CD14-positive monocyte (primary cell): ENCODE measurements at regions not wholly inside any gene's neighbourhood (a gene's known extent, or its start where the extent isn't known, plus 50 kb on each side); places are given as distances from the start of the nearest gene placed in this dataset.

Experiments used
- DNase-seq, 3 donors: peaks; one replicate each; pipeline ENCODE4 v3.0.0-alpha.2; 2011 to 2022
- H2AFZ ChIP-seq: 2 replicates; pipeline ENCODE4 v1.6.0; 2012; ENCODE audit warnings: mild to moderate bottlenecking, low read depth, low read length, inconsistent platforms; ENCODE audit not compliant: insufficient read depth, poor library complexity, severe bottlenecking
- H3K27ac ChIP-seq, 2 donors: 1 replicate in 1 of 2; 2 replicates in 1 of 2; pipeline ENCODE4 v1.5.1; 2012 to 2013; ENCODE audit warnings: low read length in 2 of 2, control low read depth in 1 of 2, inconsistent platforms in 1 of 2, low read depth in 1 of 2, mild to moderate bottlenecking in 1 of 2
- H3K27me3 ChIP-seq, 2 donors: one replicate each; pipeline versions ENCODE4 v1.6.0 to v1.6.1; 2011 to 2013; ENCODE audit warnings: low read length in 2 of 2; ENCODE audit not compliant: control insufficient read depth in 2 of 2, insufficient read depth in 2 of 2
- H3K36me3 ChIP-seq, 2 donors: replicated peaks in 1 of 2; 1 replicate in 1 of 2; 2 replicates in 1 of 2; pipeline versions ENCODE4 v1.5.1 to v1.6.1; 2012 to 2013; ENCODE audit warnings: low read length in 2 of 2, control low read depth in 1 of 2, inconsistent platforms in 1 of 2, mild to moderate bottlenecking in 1 of 2; ENCODE audit not compliant: insufficient read depth in 2 of 2, control insufficient read depth in 1 of 2
- H3K4me1 ChIP-seq, 2 donors: 1 replicate in 1 of 2; 2 replicates in 1 of 2; pipeline versions ENCODE4 v1.5.1 to v1.6.1; 2012 to 2013; ENCODE audit warnings: low read length in 2 of 2, control low read depth in 1 of 2, inconsistent platforms in 1 of 2, mild to moderate bottlenecking in 1 of 2, moderate library complexity in 1 of 2; ENCODE audit not compliant: insufficient read depth in 2 of 2, control insufficient read depth in 1 of 2
- H3K4me2 ChIP-seq: replicated peaks from 2 replicates; pipeline ENCODE3; 2012; ENCODE audit warnings: low read length, moderate library complexity, mild to moderate bottlenecking; ENCODE audit not compliant: poor library complexity, severe bottlenecking; ENCODE audit errors: extremely low read depth
- H3K4me3 ChIP-seq, 3 experiments: fragments of 200-600 bp in 1 of 3; sonication (generic) in 1 of 3; replicated peaks in 1 of 3; 1 replicate in 2 of 3; 2 replicates in 1 of 3; pipeline ENCODE4 v1.5.1; 2011 to 2013; ENCODE audit warnings: low read length in 3 of 3, mild to moderate bottlenecking in 3 of 3, control low read depth in 2 of 3, low read depth in 2 of 3, inconsistent platforms in 1 of 3, moderate library complexity in 1 of 3
- H3K79me2 ChIP-seq: 2 replicates; pipeline ENCODE4 v1.6.0; 2012; ENCODE audit warnings: mild to moderate bottlenecking, control low read depth, inconsistent platforms, low read length, moderate library complexity; ENCODE audit not compliant: insufficient read depth
- H3K9ac ChIP-seq: 2 replicates; pipeline ENCODE4 v1.6.0; 2017; ENCODE audit warnings: low read length, mild to moderate bottlenecking; ENCODE audit not compliant: insufficient read depth, poor library complexity, severe bottlenecking
- H3K9me3 ChIP-seq, 2 donors: replicated peaks in 1 of 2; 1 replicate in 1 of 2; 2 replicates in 1 of 2; pipeline versions ENCODE4 v1.5.1 to v1.6.1; 2012 to 2013; ENCODE audit warnings: low read length in 2 of 2, control low read depth in 1 of 2; ENCODE audit not compliant: control insufficient read depth in 1 of 2, insufficient read depth in 1 of 2
- H4K20me1 ChIP-seq: 2 replicates; pipeline ENCODE4 v1.6.0; 2012; ENCODE audit warnings: mild to moderate bottlenecking, low read length, control low read depth, moderate library complexity; ENCODE audit not compliant: insufficient read depth
- H3K27ac Mint-ChIP-seq, 7 donors: one replicate each; pipeline ENCODE4 v1.8.0; 2020; ENCODE audit warnings: mild to moderate bottlenecking in 7 of 7, mixed read lengths in 7 of 7, moderate library complexity in 6 of 7, inconsistent platforms in 2 of 7
- H3K27me3 Mint-ChIP-seq, 3 donors: one replicate each; pipeline ENCODE4 v1.8.0; 2021 to 2022; ENCODE audit warnings: low read depth in 3 of 3, mild to moderate bottlenecking in 3 of 3, mixed read lengths in 3 of 3, moderate library complexity in 3 of 3, inconsistent platforms in 1 of 3
- H3K36me3 Mint-ChIP-seq, 2 donors: one replicate each; pipeline ENCODE4 v1.8.0; 2020; ENCODE audit warnings: mixed read lengths in 2 of 2, inconsistent platforms in 1 of 2, mild to moderate bottlenecking in 1 of 2
- H3K4me1 Mint-ChIP-seq: one replicate; pipeline ENCODE4 v1.8.0; 2020; ENCODE audit warnings: mild to moderate bottlenecking, mixed read lengths
- H3K4me3 Mint-ChIP-seq, 2 donors: one replicate each; pipeline ENCODE4 v1.8.0; 2020; ENCODE audit warnings: mild to moderate bottlenecking in 2 of 2, mixed read lengths in 2 of 2, moderate library complexity in 1 of 2
- H3K9me3 Mint-ChIP-seq, 7 donors: one replicate each; pipeline ENCODE4 v1.8.0; 2020 to 2022; ENCODE audit warnings: mixed read lengths in 7 of 7, mild to moderate bottlenecking in 6 of 7, moderate library complexity in 6 of 7, inconsistent platforms in 2 of 7
- WGBS: methylation state at CpG from one replicate; pipeline ENCODE4 v1.1.5; 2013; ENCODE audit warnings: missing lambda C conversion rate; ENCODE audit not compliant: insufficient coverage; 5-methylcytosine and 5-hydroxymethylcytosine counted together
- intact Hi-C, 2 donors: fragments of 100-400 bp; cut with micrococcal nuclease; formaldehyde crosslinking; loops; one replicate each; pipeline versions ENCODE4 v1.15.0 to v1.15.1; 2023
- TF ChIP-seq, protein P1 (sequence below): fragments of 200-600 bp; IDR thresholded peaks from one replicate; pipeline ENCODE4 v1.8.0; 2022; ENCODE audit warnings: antibody characterized with exemption, mild to moderate bottlenecking

DNA sequence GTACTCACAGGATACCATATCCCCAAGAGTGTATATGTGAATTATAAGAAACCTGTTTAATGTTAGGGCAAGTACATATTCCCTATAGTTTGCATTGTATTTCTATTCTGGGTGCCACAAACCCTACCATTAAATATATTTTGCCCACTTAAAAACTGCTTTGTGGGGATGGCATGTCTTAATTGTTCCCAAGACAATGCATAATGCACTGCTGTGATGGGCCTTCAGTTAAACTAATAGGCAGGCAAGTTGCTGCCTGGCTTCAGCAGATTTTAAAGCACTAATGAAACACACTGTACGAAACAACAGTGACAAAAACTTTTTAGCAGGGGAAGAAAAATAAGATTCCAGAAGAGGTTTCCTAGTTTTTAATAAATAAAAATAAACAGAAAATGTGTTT, 104.8 kb upstream of the VRK2 start:
- TF ChIP-seq, protein P1, sequence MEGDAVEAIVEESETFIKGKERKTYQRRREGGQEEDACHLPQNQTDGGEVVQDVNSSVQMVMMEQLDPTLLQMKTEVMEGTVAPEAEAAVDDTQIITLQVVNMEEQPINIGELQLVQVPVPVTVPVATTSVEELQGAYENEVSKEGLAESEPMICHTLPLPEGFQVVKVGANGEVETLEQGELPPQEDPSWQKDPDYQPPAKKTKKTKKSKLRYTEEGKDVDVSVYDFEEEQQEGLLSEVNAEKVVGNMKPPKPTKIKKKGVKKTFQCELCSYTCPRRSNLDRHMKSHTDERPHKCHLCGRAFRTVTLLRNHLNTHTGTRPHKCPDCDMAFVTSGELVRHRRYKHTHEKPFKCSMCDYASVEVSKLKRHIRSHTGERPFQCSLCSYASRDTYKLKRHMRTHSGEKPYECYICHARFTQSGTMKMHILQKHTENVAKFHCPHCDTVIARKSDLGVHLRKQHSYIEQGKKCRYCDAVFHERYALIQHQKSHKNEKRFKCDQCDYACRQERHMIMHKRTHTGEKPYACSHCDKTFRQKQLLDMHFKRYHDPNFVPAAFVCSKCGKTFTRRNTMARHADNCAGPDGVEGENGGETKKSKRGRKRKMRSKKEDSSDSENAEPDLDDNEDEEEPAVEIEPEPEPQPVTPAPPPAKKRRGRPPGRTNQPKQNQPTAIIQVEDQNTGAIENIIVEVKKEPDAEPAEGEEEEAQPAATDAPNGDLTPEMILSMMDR: no peak
- Histone ChIP-seq H3K9ac (no peak overlapping the region), H3K36me3 (no peaks in the 10 kb centered on the region), H3K79me2 (no peaks in the 10 kb centered on the region), H3K27ac (no peak overlapping the region), H4K20me1 (no peaks in the 10 kb centered on the region), H3K4me2 (no peak overlapping the region), H3K27me3 (no peaks in the 10 kb centered on the region), H3K4me3 (no peak overlapping the region), H2AFZ (no peak overlapping the region), H3K9me3 (peaks cover 0 to 4% of the 10 kb centered on the region in 2 donors), H3K4me1 (no peaks in the 10 kb centered on the region)
- DNase-seq: no peak
- Mint-ChIP-seq H3K36me3 (no peaks in the 10 kb centered on the region), H3K27ac (no peak overlapping the region), H3K4me1 (no peaks in the 10 kb centered on the region), H3K9me3 (peaks cover 0 to 6% (median 4%) of the 10 kb centered on the region in 7 donors), H3K4me3 (no peak overlapping the region), H3K27me3 (peaks cover 0 to under 1% (median 0%) of the 10 kb centered on the region in 3 donors)
- WGBS: no CpG with 5 or more reads among the region's 1 CpG
- intact Hi-C loops: no loop called here

DNA sequence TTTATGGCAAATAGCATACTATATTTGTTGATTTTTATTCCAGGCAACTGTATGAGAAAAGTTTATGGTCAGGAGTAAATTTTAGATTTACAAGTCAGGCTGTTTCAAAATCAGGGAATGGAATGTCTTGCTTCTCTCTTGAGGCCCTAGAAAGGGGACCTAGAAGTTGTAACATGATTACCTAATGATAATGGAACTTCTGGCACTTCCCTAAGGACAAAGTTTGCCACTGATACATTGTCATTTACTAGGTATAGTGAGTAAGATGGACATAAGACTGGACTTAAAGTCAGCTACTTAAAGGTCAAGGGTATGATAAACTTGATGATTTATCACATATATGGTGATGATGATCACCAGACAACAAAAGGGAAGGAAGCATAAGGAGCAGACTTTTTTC, 103.3 kb upstream of the VRK2 start:
- H3K4me3 Mint-ChIP-seq: no peak overlapping the region
- no peak overlapping the region for H2AFZ ChIP-seq
- H3K79me2 ChIP-seq: no peaks in the 10 kb centered on the region
- H3K4me1 Mint-ChIP-seq: no peaks in the 10 kb centered on the region
- no peaks in the 10 kb centered on the region for H3K27me3 Mint-ChIP-seq
- intact Hi-C loops: no loop called here
- H3K36me3 ChIP-seq: no peaks in the 10 kb centered on the region
- H3K36me3 Mint-ChIP-seq: no peaks in the 10 kb centered on the region
- no peak overlapping the region for H3K4me2 ChIP-seq
- H3K9me3 Mint-ChIP-seq: peaks cover 0 to 6% (median 4%) of the 10 kb centered on the region in 7 donors
- no peak overlapping the region for H3K27ac Mint-ChIP-seq
- no peaks in the 10 kb centered on the region for H3K4me1 ChIP-seq
- DNase-seq: no peak
- H3K4me3 ChIP-seq: no peak overlapping the region
- TF ChIP-seq, protein P1: no peak
- no peaks in the 10 kb centered on the region for H4K20me1 ChIP-seq
- H3K9me3 ChIP-seq: no peaks in the 10 kb centered on the region
- H3K27ac ChIP-seq: no peak overlapping the region
- no peaks in the 10 kb centered on the region for H3K27me3 ChIP-seq
- no peak overlapping the region for H3K9ac ChIP-seq
